IMR-90 (cell line): ENCODE measurements at regions not wholly inside any gene's neighbourhood (a gene's known extent, or its start where the extent isn't known, plus 50 kb on each side); places are given as distances from the start of the nearest gene placed in this dataset.

Source experiments
- ATAC-seq: fragments of 200-7000 bp; cut with Tn5 transposase; 2 replicates; pipeline ENCODE4 v1.9.1; 2020; ENCODE audit warnings: low read depth, mild to moderate bottlenecking, moderate library complexity
- BruUV-seq: library from RNA; stranded (reverse); fragments of 400-500 nt; replicated peaks from 2 replicates; lab custom pipeline; 2021; lab: Mats Ljungman, UMichigan
- CTCF ChIA-PET: fragments of 300-600 bp; formaldehyde crosslinking; extraction: SDS; loops from one replicate; lab custom pipeline; 2021; ENCODE audit warnings: antibody characterized with exemption; lab: Yijun Ruan, JAX
- POLR2A ChIA-PET: fragments of 300-600 bp; sonication (Branson Sonifier 250); formaldehyde crosslinking; loops from one replicate; lab custom pipeline; 2022; ENCODE audit warnings: antibody characterized with exemption; ENCODE audit not compliant: unreplicated experiment; lab: Charles Lee
- DNase-seq: peaks from one replicate; pipeline ENCODE4 v3.0.0; 2013
- H2AFZ ChIP-seq: replicated peaks from 2 replicates; pipeline ENCODE3; 2013; ENCODE audit warnings: low read length, mild to moderate bottlenecking; ENCODE audit not compliant: poor library complexity
- H2AK5ac ChIP-seq: 2 replicates; pipeline ENCODE4 v1.6.1; 2013; ENCODE audit warnings: low read depth, low read length, inconsistent platforms
- H2AK9ac ChIP-seq: replicated peaks from 2 replicates; pipeline ENCODE3; 2013; ENCODE audit warnings: mild to moderate bottlenecking, low read depth, low read length, moderate library complexity; ENCODE audit not compliant: poor library complexity
- H2BK120ac ChIP-seq: 2 replicates; pipeline ENCODE4 v1.6.1; 2013; ENCODE audit warnings: low read depth, low read length, inconsistent platforms
- H2BK15ac ChIP-seq: 3 replicates; pipeline ENCODE4 v1.6.1; 2013; ENCODE audit warnings: low read depth, low read length, inconsistent platforms
- H2BK20ac ChIP-seq: 2 replicates; pipeline ENCODE4 v1.6.1; 2013; ENCODE audit warnings: low read depth, mild to moderate bottlenecking, inconsistent platforms, low read length, moderate library complexity
- H2BK5ac ChIP-seq: 2 replicates; pipeline ENCODE4 v1.6.1; 2013; ENCODE audit warnings: mild to moderate bottlenecking, low read depth, low read length, inconsistent platforms; ENCODE audit not compliant: poor library complexity, severe bottlenecking
- H3K14ac ChIP-seq: replicated peaks from 2 replicates; pipeline ENCODE4 v1.6.1; 2013; ENCODE audit warnings: low read depth, low read length, inconsistent platforms
- H3K18ac ChIP-seq: 2 replicates; pipeline ENCODE4 v1.6.1; 2013; ENCODE audit warnings: low read depth, low read length, control low read depth
- H3K23ac ChIP-seq: 2 replicates; pipeline ENCODE4 v1.6.1; 2013; ENCODE audit warnings: low read depth, low read length, inconsistent platforms
- H3K27ac ChIP-seq: 2 replicates; pipeline ENCODE4 v1.5.1; 2013; ENCODE audit warnings: mild to moderate bottlenecking, control low read depth, low read length; ENCODE audit not compliant: insufficient read depth
- H3K27me3 ChIP-seq: 2 replicates; pipeline ENCODE4 v1.6.1; 2013; ENCODE audit warnings: low read length; ENCODE audit not compliant: control insufficient read depth, insufficient read depth
- H3K36me3 ChIP-seq: 2 replicates; pipeline ENCODE4 v1.6.1; 2013; ENCODE audit warnings: low read length, mixed read lengths; ENCODE audit not compliant: control insufficient read depth, insufficient read depth
- H3K4ac ChIP-seq: 2 replicates; pipeline ENCODE4 v1.6.1; 2013; ENCODE audit warnings: low read depth, low read length, inconsistent platforms
- H3K4me1 ChIP-seq: 2 replicates; pipeline ENCODE4 v1.6.1; 2013; ENCODE audit warnings: low read length, mixed read lengths; ENCODE audit not compliant: control insufficient read depth, insufficient read depth
- H3K4me2 ChIP-seq: 2 replicates; pipeline ENCODE4 v1.6.1; 2013; ENCODE audit warnings: low read depth, mild to moderate bottlenecking, control low read depth, low read length, moderate library complexity
- H3K4me3 ChIP-seq: 2 replicates; pipeline ENCODE4 v1.5.1; 2013; ENCODE audit warnings: low read depth, mild to moderate bottlenecking, control low read depth, low read length, moderate library complexity; ENCODE audit not compliant: insufficient read depth
- H3K56ac ChIP-seq: 2 replicates; pipeline ENCODE4 v1.6.1; 2013; ENCODE audit warnings: low read length, inconsistent platforms; ENCODE audit not compliant: insufficient read depth; ENCODE audit errors: extremely low read depth
- H3K79me1 ChIP-seq, 2 experiments: 2 replicates each; pipeline ENCODE4 v1.6.1; 2013; ENCODE audit warnings: low read length in 2 of 2, inconsistent platforms in 1 of 2, low read depth in 1 of 2
- H3K9ac ChIP-seq: 2 replicates; pipeline ENCODE4 v1.6.1; 2013; ENCODE audit warnings: low read depth, low read length, control low read depth
- H3K9me1 ChIP-seq: 2 replicates; pipeline ENCODE4 v1.6.1; 2013; ENCODE audit warnings: low read length, inconsistent platforms; ENCODE audit not compliant: insufficient read depth
- H3K9me3 ChIP-seq: 2 replicates; pipeline ENCODE4 v1.6.1; 2013; ENCODE audit warnings: low read length; ENCODE audit not compliant: control insufficient read depth, insufficient read depth
- H4K20me1 ChIP-seq: 2 replicates; pipeline ENCODE4 v1.6.1; 2013; ENCODE audit warnings: low read length, inconsistent platforms; ENCODE audit not compliant: insufficient read depth
- H4K5ac ChIP-seq: 2 replicates; pipeline ENCODE4 v1.6.1; 2013; ENCODE audit warnings: mild to moderate bottlenecking, low read depth, low read length, control low read depth
- H4K8ac ChIP-seq, 2 experiments: 2 replicates each; pipeline ENCODE4 v1.6.1; 2013; ENCODE audit warnings: low read depth in 2 of 2, low read length in 2 of 2, control low read depth in 1 of 2, inconsistent platforms in 1 of 2
- H4K91ac ChIP-seq: 2 replicates; pipeline ENCODE4 v1.6.1; 2013; ENCODE audit warnings: low read depth, low read length, inconsistent platforms; ENCODE audit not compliant: insufficient read depth
- BHLHE40 ChIP-seq: fragments of 150-350 bp; IDR thresholded peaks from 2 replicates; pipeline ENCODE4 v1.6.1; 2016; ENCODE audit warnings: mild to moderate bottlenecking, low read depth, low read length
- CEBPB ChIP-seq: IDR thresholded peaks from 2 replicates; pipeline ENCODE4 v1.6.1; 2012; ENCODE audit warnings: low read depth, low read length, improper control_type of control experiment
- CTCF ChIP-seq: conservative IDR thresholded peaks from 2 replicates; pipeline ENCODE4 v1.5.1; 2012; ENCODE audit warnings: mild to moderate bottlenecking, low read depth, low read length, improper control_type of control experiment
- ELK1 ChIP-seq: fragments of 150-350 bp; IDR thresholded peaks from 2 replicates; pipeline ENCODE4 v1.6.1; 2016; ENCODE audit warnings: low read depth, mild to moderate bottlenecking, low read length, moderate library complexity, borderline replicate concordance
- MAFK ChIP-seq: IDR thresholded peaks from 2 replicates; pipeline ENCODE4 v1.6.1; 2012; ENCODE audit warnings: low read depth, low read length, improper control_type of control experiment
- MAZ ChIP-seq: IDR thresholded peaks from 2 replicates; pipeline ENCODE4 v1.6.1; 2012; ENCODE audit warnings: low read depth, mild to moderate bottlenecking, low read length, improper control_type of control experiment, moderate library complexity, borderline replicate concordance
- MXI1 ChIP-seq: IDR thresholded peaks from 2 replicates; pipeline ENCODE4 v1.6.1; 2012; ENCODE audit warnings: low read depth, mild to moderate bottlenecking, low read length, moderate library complexity, borderline replicate concordance
- RAD21 ChIP-seq: IDR thresholded peaks from 2 replicates; pipeline ENCODE4 v1.6.1; 2012; ENCODE audit warnings: low read length, improper control_type of control experiment
- RCOR1 ChIP-seq: IDR thresholded peaks from 2 replicates; pipeline ENCODE4 v1.6.1; 2012; ENCODE audit warnings: mild to moderate bottlenecking, low read length, improper control_type of control experiment; ENCODE audit not compliant: insufficient replicate concordance
- RFX5 ChIP-seq: IDR thresholded peaks from 2 replicates; pipeline ENCODE4 v1.8.0; 2012; ENCODE audit warnings: low read depth, mild to moderate bottlenecking, low read length, moderate library complexity
- SMC3 ChIP-seq: fragments of 150-350 bp; IDR thresholded peaks from 2 replicates; pipeline ENCODE4 v1.6.1; 2016; ENCODE audit warnings: low read depth, mild to moderate bottlenecking, antibody characterized with exemption, low read length, moderate library complexity
- USF2 ChIP-seq: fragments of 150-350 bp; IDR thresholded peaks from 2 replicates; pipeline ENCODE4 v1.6.1; 2017; ENCODE audit warnings: mild to moderate bottlenecking, antibody characterized with exemption, low read length, low read depth
- WGBS, 2 experiments: methylation state at CpG; one replicate each; pipeline versions ENCODE4 v1.1.5 to v1.1.7; 2013; ENCODE audit warnings: missing lambda C conversion rate in 2 of 2; ENCODE audit not compliant: insufficient read length in 1 of 2; ENCODE audit errors: extremely low coverage in 2 of 2; 5-methylcytosine and 5-hydroxymethylcytosine counted together
- dilution Hi-C: fragments of 300-500 bp; cut with HindIII; formaldehyde crosslinking; loops from one replicate; pipeline ENCODE4 v1.14.3; 2018; ENCODE audit warnings: low sequenced_read_pairs; ENCODE audit not compliant: unreplicated experiment
- in situ Hi-C: fragments of 300-500 bp; cut with MboI; formaldehyde crosslinking; loops from 3 replicates; pipeline ENCODE4 v1.14.3; 2019; ENCODE audit warnings: low sequenced_read_pairs, inconsistent platforms, mixed read lengths
- intact Hi-C: fragments of 100-400 bp; cut with micrococcal nuclease; formaldehyde crosslinking; loops from 2 replicates; pipeline ENCODE4 v1.10.0; 2022

GRCh38 chr10:78249690-78250089 is 216.0 kb downstream of the RPS24 start (continued):
- TF ChIP-seq RAD21 (no peak), RCOR1 (no peak), MXI1 (no peak), CEBPB (no peak)

- Histone ChIP-seq H4K91ac (peak overlapping the region; percentile 86), H3K4me2 (no peak overlapping the region), H3K4me1 (peaks cover 17% of the 10 kb centered on the region), H2AK9ac (no peak overlapping the region), H3K9me3 (no peaks in the 10 kb centered on the region), H4K20me1 (no peaks in the 10 kb centered on the region), H2BK15ac (peak overlapping the region; percentile 88; the same call in 2 of the 3 replicates), H3K56ac (no peak overlapping the region), H3K9me1 (peaks cover 25% of the 10 kb centered on the region), H3K4ac (peak overlapping the region; percentile 83), H3K79me1 (peaks cover 0 to 8% of the 10 kb centered on the region in 2 experiments; a peak in 1 of 4 replicates), H3K36me3 (no peaks in the 10 kb centered on the region), H4K8ac (no peak overlapping the region; a peak in 2 of 4 replicates), H3K18ac (no peak overlapping the region), H2AFZ (no peak overlapping the region), H3K23ac (no peak overlapping the region), H2BK120ac (peak overlapping the region; percentile 58), H4K5ac (no peak overlapping the region), H3K9ac (no peak overlapping the region), H3K4me3 (no peak overlapping the region), H3K27me3 (no peaks in the 10 kb centered on the region), H2AK5ac (peak overlapping the region; percentile 77), H2BK20ac (peak overlapping the region; percentile 67; the same call in 1 of the 2 replicates), H3K27ac (no peak overlapping the region), H2BK5ac (no peak overlapping the region), H3K14ac (0 out of 2 replicates have a peak overlapping the region, but pooled peaks have one; percentile 59)
- in situ Hi-C loops: no loop called here
- dilution Hi-C loops: no loop called here
- 96% methylated on average over 4 of the region's 8 CpGs; no CpG with 5 or more reads in 1 of the 2 experiments for WGBS, 2 experiments
- no TSS peak for BruUV-seq
- ChIA-PET POLR2A (no interaction called here), CTCF (interaction anchor here (0.5 to 2.5 kb wide), 2 partner anchors 10 to 19 kb away, joined by 3 to 5 read pairs; no protein-coding TSS in a partner anchor)
- no peak for ATAC-seq
- intact Hi-C loops: no loop called here
- no peak for DNase-seq
- TF ChIP-seq BHLHE40 (no peak), USF2 (no peak), CEBPB (no peak), MAFK (no peak), RCOR1 (no peak), RFX5 (no peak), CTCF (no peak), ELK1 (no peak), SMC3 (no peak), MAZ (no peak)
Measured at GRCh38 chr10:78250313-78251015, 216.8 kb downstream of the RPS24 start.
